Middle frontal gyrus (tissue), 1 donor: ENCODE measurements at regions not wholly inside any gene's neighbourhood (a gene's known extent, or its start where the extent isn't known, plus 50 kb on each side); places are given as distances from the start of the nearest gene placed in this dataset.
"Not testable (repeated sequence)": the region's sequence is repeated elsewhere in the genome, so short reads cannot be mapped to it uniquely, and the experiment has no call there.

Experiments used
- DNase-seq: peaks from one replicate; pipeline ENCODE4 v3.0.0-alpha.2; 2015; ENCODE audit warnings: low spot score; ENCODE audit errors: extremely low spot score

GRCh38 chr6:85752602-85753001 is 109.9 kb upstream of the SYNCRIP start:
- DNase-seq: no peak

- no peak for DNase-seq
Measured at GRCh38 chr6:85751374-85752055, 108.8 kb upstream of the SYNCRIP start.

- DNase-seq: not testable (repeated sequence)
Measured at GRCh38 chr6:85750146-85750545, 107.5 kb upstream of the SYNCRIP start.

GRCh38 chr6:85749236-85749635 is 106.5 kb upstream of the SYNCRIP start:
- no peak for DNase-seq

GRCh38 chr6:85747666-85748065 is 105.0 kb upstream of the SYNCRIP start:
- no peak for DNase-seq

DNA sequence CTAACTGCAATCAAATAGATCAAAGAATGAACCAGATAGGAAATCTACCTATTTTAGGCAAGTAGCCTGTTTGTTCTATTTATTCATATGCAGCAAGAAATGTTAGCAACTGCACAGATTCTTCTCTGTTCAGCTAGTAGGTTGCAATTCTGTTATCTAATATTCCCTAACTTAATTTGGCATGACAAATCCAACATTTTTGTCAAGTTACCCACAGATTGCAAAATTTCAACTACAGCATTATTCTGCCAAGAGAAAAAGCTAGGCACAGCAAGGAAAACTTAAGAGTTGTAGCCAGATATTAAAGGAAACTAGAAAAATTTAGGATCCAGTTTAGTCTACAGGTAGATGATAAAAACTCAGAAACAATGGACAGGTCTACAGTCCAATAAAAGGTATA is 104.4 kb upstream of the SYNCRIP start:
- DNase-seq: no peak

DNA sequence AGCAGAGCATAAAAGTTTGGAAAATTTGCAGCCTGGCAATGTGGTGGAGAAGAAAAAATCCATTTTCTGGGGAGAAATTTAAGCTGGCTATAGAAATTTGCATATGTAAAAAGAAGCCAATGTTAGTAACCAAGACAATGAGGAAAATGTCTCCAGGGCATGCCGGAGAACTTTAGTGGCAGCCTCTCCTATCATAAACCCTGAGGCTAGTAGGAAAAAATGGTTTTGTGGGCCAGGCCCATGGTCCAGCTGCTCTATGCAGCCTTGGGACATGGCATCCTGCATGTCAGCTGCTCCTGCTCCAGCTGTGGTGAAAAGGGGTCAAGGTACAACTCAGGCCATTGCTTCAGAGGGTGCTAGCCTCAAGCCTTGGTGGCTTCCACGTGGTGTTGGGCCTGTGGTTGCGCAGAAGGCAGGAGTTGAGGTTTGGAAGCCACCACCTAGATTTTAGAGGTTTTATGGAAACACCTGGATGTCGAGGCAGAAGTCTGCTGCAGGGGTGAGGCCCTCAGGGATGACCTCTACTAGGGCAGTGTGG is 101.8 kb upstream of the SYNCRIP start:
- DNase-seq: no peak

- DNase-seq: no peak
Measured at GRCh38 chr6:85726206-85726605, 83.5 kb upstream of the SYNCRIP start.

DNA sequence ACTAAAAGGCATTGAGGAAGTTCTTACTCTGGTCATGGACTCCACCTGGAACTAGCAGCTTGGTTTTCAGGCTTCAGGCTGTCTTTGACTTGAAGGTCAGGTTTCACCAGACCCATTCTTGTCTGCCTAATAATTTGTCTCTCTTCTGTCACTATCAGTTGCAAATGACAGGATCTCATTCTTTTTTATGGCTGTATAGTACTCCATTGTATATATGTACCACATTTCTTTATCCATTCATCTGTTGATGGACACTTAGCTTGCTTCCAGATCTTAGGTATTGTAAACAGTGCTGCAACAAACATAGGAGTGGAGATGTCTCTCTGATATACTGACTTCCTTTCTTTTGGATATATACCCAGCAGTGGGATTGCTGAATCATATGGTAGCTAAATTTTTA is 73.1 kb upstream of the SYNCRIP start:
- no peak for DNase-seq

DNA sequence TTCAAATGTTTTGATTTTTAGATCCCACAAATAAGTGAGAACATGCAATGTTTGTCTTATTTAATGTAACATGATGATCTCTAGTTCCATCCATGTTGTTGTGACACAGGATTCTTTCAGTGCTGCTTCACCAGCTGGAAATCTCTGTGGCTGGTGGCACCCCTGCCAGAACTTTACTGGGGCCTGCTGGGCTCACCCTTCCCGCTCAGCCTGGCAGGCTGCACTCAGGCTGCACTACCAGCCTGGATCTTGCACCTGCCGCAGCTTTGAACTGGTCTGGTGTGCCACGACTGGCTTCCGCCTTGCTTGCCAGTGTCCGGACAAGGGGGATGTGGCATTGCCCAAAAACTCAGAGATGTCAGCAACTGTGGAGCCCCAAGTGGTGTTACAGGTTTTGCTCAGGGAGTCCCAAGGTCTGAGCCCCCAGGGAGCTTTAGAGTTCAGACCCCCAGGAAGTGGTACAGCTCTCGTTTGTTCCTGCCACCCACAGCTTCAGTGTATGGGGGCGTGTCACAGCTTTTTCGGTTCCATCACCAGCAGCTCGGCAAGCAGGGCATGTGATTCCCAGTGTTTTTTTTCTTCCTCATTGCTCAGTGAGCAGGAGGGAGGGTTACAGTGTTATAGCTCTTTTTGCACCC is 72.3 kb upstream of the SYNCRIP start:
- DNase-seq: no peak

GRCh38 chr6:85712346-85712745 is 69.7 kb upstream of the SYNCRIP start:
- DNase-seq: no peak

GRCh38 chr6:85707515-85708145 is 64.9 kb upstream of the SYNCRIP start:
- not testable (repeated sequence) for DNase-seq

DNA sequence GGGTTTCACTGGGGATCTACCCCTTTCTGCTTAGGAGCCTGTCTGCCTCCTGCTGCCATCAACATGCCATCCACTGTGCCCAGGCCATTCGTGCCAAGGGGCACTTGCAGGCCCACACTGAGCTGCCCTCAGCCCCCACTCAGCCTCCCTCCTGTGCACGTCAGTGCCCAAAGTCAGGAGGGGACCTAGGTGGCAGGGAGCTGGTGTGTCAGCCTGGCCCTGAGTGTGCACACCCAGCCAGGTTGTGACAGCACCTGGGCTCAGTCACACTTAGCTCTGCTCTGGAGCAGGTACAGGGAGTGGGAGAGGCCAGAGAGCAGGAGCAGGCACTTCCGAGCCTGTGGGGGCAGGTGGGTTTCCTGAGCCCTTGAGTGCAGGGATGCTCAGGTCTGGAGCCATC is 63.6 kb upstream of the SYNCRIP start:
- no peak for DNase-seq

GRCh38 chr6:85705220-85705619 is 62.5 kb upstream of the SYNCRIP start:
- DNase-seq: no peak

DNA sequence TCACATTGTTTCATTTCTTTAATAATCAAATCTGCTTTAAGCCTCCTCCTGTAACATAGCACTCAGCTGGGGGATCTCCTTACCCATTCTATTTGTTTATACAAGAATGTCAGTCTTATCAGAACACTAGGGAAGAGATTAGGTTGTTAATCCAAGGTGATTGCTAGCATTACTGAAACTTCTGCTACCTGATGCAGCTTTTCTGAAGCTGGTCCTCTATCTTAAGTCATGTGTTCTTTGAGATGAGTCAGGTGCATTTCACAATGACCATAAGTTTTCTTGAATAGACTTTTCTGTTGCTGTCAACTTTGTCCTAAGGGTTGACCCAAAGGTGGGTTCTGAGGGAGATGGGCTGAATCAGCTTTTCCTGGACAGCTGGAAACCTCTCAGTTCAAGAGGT is 60.7 kb upstream of the SYNCRIP start:
- no peak for DNase-seq
